HG03108 (cell line): ENCODE measurements at regions not wholly inside any gene's neighbourhood (a gene's known extent, or its start where the extent isn't known, plus 50 kb on each side); places are given as distances from the start of the nearest gene placed in this dataset.

Source experiments
- ATAC-seq: cut with Tn5 transposase; IDR thresholded peaks from one replicate; pipeline ENCODE4 v1.9.1; 2021; ENCODE audit warnings: moderate library complexity; ENCODE audit not compliant: unreplicated experiment

- no peak for ATAC-seq
Measured at GRCh38 chr10:108208038-108208437, 1043.5 kb upstream of the SORCS1 start.

- ATAC-seq, result no peak
Measured at GRCh38 chr10:108204528-108205305, 1040.2 kb upstream of the SORCS1 start.

- no peak for ATAC-seq
Measured at GRCh38 chr10:108203905-108204527, 1039.5 kb upstream of the SORCS1 start.

GRCh38 chr10:108187408-108188012 is 1023.0 kb upstream of the SORCS1 start:
- ATAC-seq, result no peak

GRCh38 chr10:108184114-108184513 is 1019.6 kb upstream of the SORCS1 start:
- ATAC-seq, result no peak

- ATAC-seq, result no peak
Measured at GRCh38 chr10:108180878-108181277, 1016.4 kb upstream of the SORCS1 start.

- ATAC-seq, result no peak
Measured at GRCh38 chr10:108169846-108170245, 1005.3 kb upstream of the SORCS1 start.

GRCh38 chr10:108167766-108168165 is 1003.3 kb upstream of the SORCS1 start:
- no peak for ATAC-seq

GRCh38 chr10:108166401-108166800 is 1001.9 kb upstream of the SORCS1 start:
- ATAC-seq, result no peak

- no peak for ATAC-seq
Measured at GRCh38 chr10:108147346-108147745, 982.8 kb upstream of the SORCS1 start.

- no peak for ATAC-seq
Measured at GRCh38 chr10:108141064-108141463, 976.6 kb upstream of the SORCS1 start.

GRCh38 chr10:108132303-108132702 is 967.8 kb upstream of the SORCS1 start:
- no peak for ATAC-seq

GRCh38 chr10:108130575-108130974 is 966.1 kb upstream of the SORCS1 start:
- no peak for ATAC-seq

- no peak for ATAC-seq
Measured at GRCh38 chr10:108112218-108112617, 947.7 kb upstream of the SORCS1 start.

GRCh38 chr10:108104551-108105156 is 940.1 kb upstream of the SORCS1 start:
- no peak for ATAC-seq

- ATAC-seq, result no peak
Measured at GRCh38 chr10:108097258-108097657, 932.8 kb upstream of the SORCS1 start.

- ATAC-seq, result no peak
Measured at GRCh38 chr10:108095932-108096925, 931.7 kb upstream of the SORCS1 start.

- ATAC-seq, result no peak
Measured at GRCh38 chr10:108090476-108091215, 926.1 kb upstream of the SORCS1 start.

GRCh38 chr10:108086502-108086901 is 922.0 kb upstream of the SORCS1 start:
- ATAC-seq, result no peak

- no peak for ATAC-seq
Measured at GRCh38 chr10:108082596-108082995, 918.1 kb upstream of the SORCS1 start.
